ENCODE measurements at regions not wholly inside any gene's neighbourhood (a gene's known extent, or its start where the extent isn't known, plus 50 kb on each side); places are given as distances from the start of the nearest gene placed in this dataset.

DNA sequence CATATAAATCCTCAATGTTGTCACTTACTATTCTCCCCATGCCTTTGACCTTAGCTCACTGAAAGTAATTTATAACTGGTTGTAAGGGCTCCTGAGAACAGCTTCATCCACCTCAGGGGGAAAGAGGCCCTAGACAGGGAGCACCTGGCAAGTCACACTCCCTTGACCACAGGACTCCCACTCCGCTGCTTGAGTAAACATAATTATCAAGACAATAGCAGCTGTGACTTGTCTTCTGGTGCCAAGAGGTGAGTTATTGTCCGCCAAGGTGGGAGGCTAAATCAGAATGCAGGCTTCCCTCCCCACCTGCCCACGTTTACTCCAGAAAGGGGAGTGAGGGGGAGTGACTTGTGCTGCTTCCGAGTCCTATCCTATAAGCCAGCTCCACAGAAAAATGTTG, 230.6 kb upstream of the LRATD1 start:
- WGBS (ENCODE audit: insufficient coverage, low lambda C conversion rate), result no CpG with 5 or more reads among the region's 4 CpGs
- Histone ChIP-seq H3K9me3 (ENCODE audit: control insufficient read depth, low read depth, low read length) (no peaks in the 10 kb centered on the region), H3K4me1 (ENCODE audit: control insufficient read depth, insufficient read depth, low read length) (peaks cover 6% of the 10 kb centered on the region), H3K27ac (ENCODE audit: low read length) (peak overlapping the region; percentile 26), H3K36me3 (ENCODE audit: control insufficient read depth, insufficient read depth, low read length) (no peaks in the 10 kb centered on the region), H3K4me3 (ENCODE audit: low read length) (no peak overlapping the region), H3K27me3 (ENCODE audit: control insufficient read depth, insufficient read depth, low read length) (no peaks in the 10 kb centered on the region)
- peak; percentile 39 to 80 for DNase-seq

GRCh38 chr2:14408695-14409094, 223.8 kb upstream of the LRATD1 start:
- DNase-seq, result no peak
- no peak overlapping the region for H3K27ac ChIP-seq (ENCODE audit: low read length)
- H3K4me3 ChIP-seq (ENCODE audit: low read length), result no peak overlapping the region
- WGBS (ENCODE audit: insufficient coverage, low lambda C conversion rate), result no CpG with 5 or more reads among the region's 3 CpGs
- no peaks in the 10 kb centered on the region for H3K4me1 ChIP-seq (ENCODE audit: control insufficient read depth, insufficient read depth, low read length)
- H3K27me3 ChIP-seq (ENCODE audit: control insufficient read depth, insufficient read depth, low read length), result no peaks in the 10 kb centered on the region
- no peaks in the 10 kb centered on the region for H3K36me3 ChIP-seq (ENCODE audit: control insufficient read depth, insufficient read depth, low read length)
- no peaks in the 10 kb centered on the region for H3K9me3 ChIP-seq (ENCODE audit: control insufficient read depth, low read depth, low read length)

DNA sequence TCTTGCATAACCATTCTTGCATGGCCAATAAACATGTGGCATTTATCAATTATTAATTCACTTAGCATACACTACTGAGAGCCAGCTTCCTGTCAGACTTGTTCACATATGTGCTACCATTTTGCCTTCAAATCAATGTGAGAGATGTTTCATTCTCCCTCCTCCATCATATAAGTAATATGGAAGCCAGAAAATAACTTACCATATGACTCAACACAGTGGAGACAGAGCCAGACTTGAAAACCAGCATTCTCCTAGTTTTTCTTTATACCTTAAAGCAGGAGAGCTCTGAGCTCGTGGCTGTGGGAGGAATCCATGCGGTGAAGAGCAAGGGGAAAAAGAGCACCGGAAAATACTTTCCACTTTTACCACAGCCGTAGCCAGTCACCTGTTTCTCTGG, 215.0 kb upstream of the LRATD1 start:
- H3K27ac ChIP-seq (ENCODE audit: low read length), result no peak overlapping the region
- no peaks in the 10 kb centered on the region for H3K9me3 ChIP-seq (ENCODE audit: control insufficient read depth, low read depth, low read length)
- no peaks in the 10 kb centered on the region for H3K4me1 ChIP-seq (ENCODE audit: control insufficient read depth, insufficient read depth, low read length)
- no peak for DNase-seq
- H3K36me3 ChIP-seq (ENCODE audit: control insufficient read depth, insufficient read depth, low read length), result no peaks in the 10 kb centered on the region
- H3K27me3 ChIP-seq (ENCODE audit: control insufficient read depth, insufficient read depth, low read length), result no peaks in the 10 kb centered on the region
- no peak overlapping the region for H3K4me3 ChIP-seq (ENCODE audit: low read length)
- 60% methylated on average over 3 of the region's 4 CpGs for WGBS (ENCODE audit: insufficient coverage, low lambda C conversion rate)

GRCh38 chr2:14418115-14418514, 214.4 kb upstream of the LRATD1 start:
- Histone ChIP-seq H3K4me1 (ENCODE audit: control insufficient read depth, insufficient read depth, low read length) (peaks cover 6% of the 10 kb centered on the region), H3K36me3 (ENCODE audit: control insufficient read depth, insufficient read depth, low read length) (no peaks in the 10 kb centered on the region), H3K27me3 (ENCODE audit: control insufficient read depth, insufficient read depth, low read length) (no peaks in the 10 kb centered on the region), H3K9me3 (ENCODE audit: control insufficient read depth, low read depth, low read length) (no peaks in the 10 kb centered on the region), H3K4me3 (ENCODE audit: low read length) (no peak overlapping the region), H3K27ac (ENCODE audit: low read length) (no peak overlapping the region)
- DNase-seq, result no peak

GRCh38 chr2:14420851-14421250, 211.7 kb upstream of the LRATD1 start:
- no peak overlapping the region for H3K27ac ChIP-seq (ENCODE audit: low read length)
- H3K4me1 ChIP-seq (ENCODE audit: control insufficient read depth, insufficient read depth, low read length), result peaks cover 23% of the 10 kb centered on the region
- H3K9me3 ChIP-seq (ENCODE audit: control insufficient read depth, low read depth, low read length), result no peaks in the 10 kb centered on the region
- H3K36me3 ChIP-seq (ENCODE audit: control insufficient read depth, insufficient read depth, low read length), result no peaks in the 10 kb centered on the region
- DNase-seq, result no peak
- WGBS (ENCODE audit: insufficient coverage, low lambda C conversion rate), result no CpG with 5 or more reads among the region's 5 CpGs
- no peaks in the 10 kb centered on the region for H3K27me3 ChIP-seq (ENCODE audit: control insufficient read depth, insufficient read depth, low read length)
- no peak overlapping the region for H3K4me3 ChIP-seq (ENCODE audit: low read length)

DNA sequence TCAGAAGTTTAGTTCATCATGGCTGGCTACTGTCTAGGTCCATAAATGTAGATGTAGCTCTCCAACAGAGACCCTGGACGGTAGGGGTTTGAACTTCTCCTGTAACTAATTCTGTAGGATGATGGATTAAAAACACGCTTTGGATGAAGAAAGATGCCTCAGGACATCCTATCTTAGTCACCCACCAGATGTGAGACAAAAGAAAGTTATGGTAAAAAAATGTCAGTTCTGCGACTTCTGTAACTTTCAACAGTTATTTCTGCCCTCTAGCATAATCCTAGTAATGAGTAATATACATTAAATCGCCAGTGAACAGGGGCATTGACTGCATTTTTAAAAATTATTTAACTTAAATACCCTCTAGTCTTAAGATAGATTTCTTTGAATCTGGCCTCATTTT, 210.1 kb upstream of the LRATD1 start:
- no peak overlapping the region for H3K4me3 ChIP-seq (ENCODE audit: low read length)
- peak overlapping the region; percentile 47 for H3K27ac ChIP-seq (ENCODE audit: low read length)
- H3K27me3 ChIP-seq (ENCODE audit: control insufficient read depth, insufficient read depth, low read length), result no peaks in the 10 kb centered on the region
- WGBS (ENCODE audit: insufficient coverage, low lambda C conversion rate), result no CpG with 5 or more reads among the region's 4 CpGs
- H3K4me1 ChIP-seq (ENCODE audit: control insufficient read depth, insufficient read depth, low read length), result peaks cover 23% of the 10 kb centered on the region
- no peaks in the 10 kb centered on the region for H3K36me3 ChIP-seq (ENCODE audit: control insufficient read depth, insufficient read depth, low read length)
- no peaks in the 10 kb centered on the region for H3K9me3 ChIP-seq (ENCODE audit: control insufficient read depth, low read depth, low read length)
- DNase-seq, result no peak

DNA sequence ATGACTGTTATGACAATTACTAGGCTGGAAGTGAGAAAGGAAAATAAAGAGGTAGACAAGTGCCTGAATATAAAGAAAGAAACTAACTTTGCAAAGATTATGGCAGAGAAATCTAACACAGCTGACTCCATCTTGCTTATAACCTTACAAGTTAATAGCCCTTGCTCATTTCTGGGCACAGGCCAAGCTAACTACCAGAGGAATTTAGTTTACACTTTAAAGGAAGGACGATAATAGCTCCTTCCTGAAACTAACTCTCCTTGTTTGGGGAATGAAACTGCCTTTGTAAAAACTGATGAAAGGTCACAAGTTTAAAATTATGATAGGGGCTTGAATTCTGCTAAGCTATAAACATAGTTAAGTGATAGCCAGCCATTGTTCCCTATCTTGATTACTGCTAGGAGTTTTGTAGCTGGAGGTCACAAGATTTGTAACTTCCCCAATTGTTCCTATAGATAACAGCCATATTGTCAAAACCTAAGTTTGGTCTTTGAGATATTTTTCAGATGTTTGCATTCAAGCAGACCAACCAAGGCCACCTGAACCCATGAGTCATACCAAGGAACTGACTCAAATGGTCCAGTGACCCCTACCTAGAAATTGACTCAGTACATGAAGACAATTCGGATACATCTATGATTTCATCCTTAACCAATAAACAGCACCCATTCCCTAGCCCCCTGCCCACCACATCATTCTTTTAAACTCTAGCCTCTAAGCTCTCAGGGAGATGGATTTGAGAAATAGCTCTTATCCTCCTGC, 209.2 kb upstream of the LRATD1 start:
- Histone ChIP-seq H3K4me3 (ENCODE audit: low read length) (no peak overlapping the region), H3K36me3 (ENCODE audit: control insufficient read depth, insufficient read depth, low read length) (no peaks in the 10 kb centered on the region), H3K4me1 (ENCODE audit: control insufficient read depth, insufficient read depth, low read length) (peaks cover 23% of the 10 kb centered on the region), H3K27me3 (ENCODE audit: control insufficient read depth, insufficient read depth, low read length) (no peaks in the 10 kb centered on the region), H3K27ac (ENCODE audit: low read length) (peak overlapping the region; percentile 51), H3K9me3 (ENCODE audit: control insufficient read depth, low read depth, low read length) (no peaks in the 10 kb centered on the region)
- WGBS (ENCODE audit: insufficient coverage, low lambda C conversion rate), result no CpG with 5 or more reads among the region's 2 CpGs
- peak in 1 of 2 donors; percentile 55 for DNase-seq

GRCh38 chr2:14424478-14425390, 207.8 kb upstream of the LRATD1 start:
- Histone ChIP-seq H3K9me3 (ENCODE audit: control insufficient read depth, low read depth, low read length) (no peaks in the 10 kb centered on the region), H3K36me3 (ENCODE audit: control insufficient read depth, insufficient read depth, low read length) (no peaks in the 10 kb centered on the region), H3K27ac (ENCODE audit: low read length) (peak overlapping the region; percentile 51), H3K4me1 (ENCODE audit: control insufficient read depth, insufficient read depth, low read length) (peaks cover 23% of the 10 kb centered on the region), H3K4me3 (ENCODE audit: low read length) (no peak overlapping the region), H3K27me3 (ENCODE audit: control insufficient read depth, insufficient read depth, low read length) (no peaks in the 10 kb centered on the region)
- WGBS (ENCODE audit: insufficient coverage, low lambda C conversion rate), result 50% methylated on average over 2 of the region's 5 CpGs
- peak; percentile 33 to 81 for DNase-seq

DNA sequence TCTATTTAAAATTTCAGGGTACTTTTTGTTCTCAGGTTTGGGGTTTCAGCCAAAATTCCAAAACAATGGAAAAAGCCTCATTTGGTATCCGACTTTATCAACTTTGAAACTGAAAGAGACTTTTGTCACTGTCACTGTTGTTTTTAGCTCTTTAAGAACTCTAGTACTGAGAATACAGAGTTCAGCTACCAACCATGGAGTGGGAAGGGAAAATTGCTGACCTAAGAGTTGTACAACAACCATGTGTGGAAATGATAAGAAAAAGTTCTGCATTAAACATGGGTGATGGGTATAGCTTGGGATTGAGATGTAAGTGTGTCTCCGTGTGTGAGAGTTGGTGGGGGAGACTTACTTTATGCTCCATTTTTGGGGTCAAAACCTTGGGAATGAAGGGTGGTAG, 206.6 kb upstream of the LRATD1 start:
- Histone ChIP-seq H3K4me1 (ENCODE audit: control insufficient read depth, insufficient read depth, low read length) (peaks cover 23% of the 10 kb centered on the region), H3K9me3 (ENCODE audit: control insufficient read depth, low read depth, low read length) (no peaks in the 10 kb centered on the region), H3K27me3 (ENCODE audit: control insufficient read depth, insufficient read depth, low read length) (no peaks in the 10 kb centered on the region), H3K36me3 (ENCODE audit: control insufficient read depth, insufficient read depth, low read length) (no peaks in the 10 kb centered on the region), H3K27ac (ENCODE audit: low read length) (peak overlapping the region; percentile 34), H3K4me3 (ENCODE audit: low read length) (no peak overlapping the region)
- DNase-seq, result peak in 1 of 2 donors; percentile 53
- 75% methylated on average over 1 of the region's 2 CpGs for WGBS (ENCODE audit: insufficient coverage, low lambda C conversion rate)

- WGBS (ENCODE audit: insufficient coverage, low lambda C conversion rate), result no CpG with 5 or more reads among the region's 2 CpGs
- H3K36me3 ChIP-seq (ENCODE audit: control insufficient read depth, insufficient read depth, low read length), result no peaks in the 10 kb centered on the region
These were observed 204.5 kb upstream of the LRATD1 start for GRCh38 chr2:14428056-14428455.

More at GRCh38 chr2:14428056-14428455, 204.5 kb upstream of the LRATD1 start:
- peak in 1 of 2 donors; percentile 24 for DNase-seq
- Histone ChIP-seq H3K4me3 (ENCODE audit: low read length) (no peak overlapping the region), H3K9me3 (ENCODE audit: control insufficient read depth, low read depth, low read length) (no peaks in the 10 kb centered on the region), H3K27me3 (ENCODE audit: control insufficient read depth, insufficient read depth, low read length) (no peaks in the 10 kb centered on the region), H3K27ac (ENCODE audit: low read length) (no peak overlapping the region), H3K4me1 (ENCODE audit: control insufficient read depth, insufficient read depth, low read length) (peaks cover 18% of the 10 kb centered on the region)
